Breast epithelium (tissue), 3 donors: ENCODE measurements at regions not wholly inside any gene's neighbourhood (a gene's known extent, or its start where the extent isn't known, plus 50 kb on each side); places are given as distances from the start of the nearest gene placed in this dataset.

Source experiments
- POLR2A ChIP-seq: fragments of 450-650 bp; IDR thresholded peaks from one replicate; pipeline ENCODE4 v1.6.1; 2016; ENCODE audit warnings: antibody characterized with exemption, mild to moderate bottlenecking, moderate library complexity
- POLR2AphosphoS5 ChIP-seq, 3 donors: sonication (generic); formaldehyde crosslinking; IDR thresholded peaks; one replicate each; pipeline ENCODE4 v1.6.1; 2017; ENCODE audit warnings: antibody characterized with exemption in 3 of 3
- TF ChIP-seq, protein P1 (sequence below), 3 donors: fragments of 450-650 bp; IDR thresholded peaks; one replicate each; pipeline ENCODE4 v1.5.1; 2016 to 2017; ENCODE audit warnings: antibody characterized with exemption in 3 of 3, mild to moderate bottlenecking in 3 of 3, moderate library complexity in 3 of 3

GRCh38 chr2:7825591-7826312 lies 856.1 kb upstream of the ID2 start:
- TF ChIP-seq, protein P1, sequence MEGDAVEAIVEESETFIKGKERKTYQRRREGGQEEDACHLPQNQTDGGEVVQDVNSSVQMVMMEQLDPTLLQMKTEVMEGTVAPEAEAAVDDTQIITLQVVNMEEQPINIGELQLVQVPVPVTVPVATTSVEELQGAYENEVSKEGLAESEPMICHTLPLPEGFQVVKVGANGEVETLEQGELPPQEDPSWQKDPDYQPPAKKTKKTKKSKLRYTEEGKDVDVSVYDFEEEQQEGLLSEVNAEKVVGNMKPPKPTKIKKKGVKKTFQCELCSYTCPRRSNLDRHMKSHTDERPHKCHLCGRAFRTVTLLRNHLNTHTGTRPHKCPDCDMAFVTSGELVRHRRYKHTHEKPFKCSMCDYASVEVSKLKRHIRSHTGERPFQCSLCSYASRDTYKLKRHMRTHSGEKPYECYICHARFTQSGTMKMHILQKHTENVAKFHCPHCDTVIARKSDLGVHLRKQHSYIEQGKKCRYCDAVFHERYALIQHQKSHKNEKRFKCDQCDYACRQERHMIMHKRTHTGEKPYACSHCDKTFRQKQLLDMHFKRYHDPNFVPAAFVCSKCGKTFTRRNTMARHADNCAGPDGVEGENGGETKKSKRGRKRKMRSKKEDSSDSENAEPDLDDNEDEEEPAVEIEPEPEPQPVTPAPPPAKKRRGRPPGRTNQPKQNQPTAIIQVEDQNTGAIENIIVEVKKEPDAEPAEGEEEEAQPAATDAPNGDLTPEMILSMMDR (IDR thresholded peaks at IDR 0.05), result no peak
- TF ChIP-seq POLR2AphosphoS5 (IDR thresholded peaks at IDR 0.05) (peak in 2 of 3 donors; percentile 17 to 38), POLR2A (no peak)
